HCT116 (cell line): ENCODE measurements at regions not wholly inside any gene's neighbourhood (a gene's known extent, or its start where the extent isn't known, plus 50 kb on each side); places are given as distances from the start of the nearest gene placed in this dataset.

Experiments
- ATAC-seq: fragments of 200-7000 bp; cut with Tn5 transposase; 2 replicates; pipeline ENCODE4 v1.9.1; 2020; ENCODE audit warnings: mild to moderate bottlenecking, moderate library complexity
- BruUV-seq: library from RNA; stranded (reverse); fragments of 400-500 nt; replicated peaks from 2 replicates; lab custom pipeline; 2021; lab: Mats Ljungman, UMichigan
- CTCF ChIA-PET: fragments of 300-600 bp; sonication (Branson Sonifier 250); formaldehyde crosslinking; loops from one replicate; lab custom pipeline; 2021; ENCODE audit warnings: antibody characterized with exemption; lab: Charles Lee
- POLR2A ChIA-PET: fragments of 300-600, 350-600 bp; sonication (Branson Sonifier 250); formaldehyde crosslinking; loops from one replicate; lab custom pipeline; 2021; ENCODE audit warnings: antibody characterized with exemption; lab: Charles Lee
- RAD21 ChIA-PET, 2 experiments: fragments of 300-600 bp; sonication (Branson Sonifier 250); formaldehyde crosslinking; loops; one replicate each; lab custom pipeline; 2023; ENCODE audit warnings: low total read pairs in 2 of 2; ENCODE audit not compliant: uncharacterized antibody in 2 of 2, unreplicated experiment in 2 of 2, low non-redundant PET in 1 of 2; lab: Charles Lee
- DNase-seq: peaks from one replicate; pipeline ENCODE4 v3.0.0-alpha.2; 2010; ENCODE audit warnings: low read depth, low spot score
- H2AFZ ChIP-seq: fragments of 200-600 bp; shearing (Covaris generic), sonication (generic); 2 replicates; pipeline ENCODE4 v1.6.1; 2017; ENCODE audit warnings: low read depth, mixed run types, mixed read lengths, antibody characterized with exemption, low read length; ENCODE audit not compliant: poor library complexity, severe bottlenecking
- H3K27ac ChIP-seq: 2 replicates; pipeline ENCODE4 v1.5.1; 2012; ENCODE audit warnings: low read depth, low read length
- H3K27me3 ChIP-seq: fragments of 200-600 bp; sonication (generic); 2 replicates; pipeline ENCODE4 v1.6.1; 2016; ENCODE audit warnings: mixed run types, low read length, mixed read lengths; ENCODE audit not compliant: insufficient read depth
- H3K36me3 ChIP-seq, 2 experiments: fragments of 200-500 bp in 1 of 2; fragments of 200-600 bp in 1 of 2; sonication (Bioruptor generic) in 1 of 2; sonication (generic) in 1 of 2; 2 replicates each; pipeline versions ENCODE4 v1.5.1 to v1.6.1; 2014 to 2016; ENCODE audit warnings: low read length in 2 of 2, inconsistent platforms in 1 of 2, mixed read lengths in 1 of 2, mixed run types in 1 of 2; ENCODE audit not compliant: insufficient read depth in 2 of 2, control insufficient read depth in 1 of 2
- H3K4me1 ChIP-seq, 2 experiments: fragments of 200-600 bp in 1 of 2; sonication (generic) in 1 of 2; 2 replicates each; pipeline versions ENCODE4 v1.5.1 to v1.6.1; 2012 to 2017; ENCODE audit warnings: low read length in 2 of 2, inconsistent platforms in 1 of 2, mild to moderate bottlenecking in 1 of 2, mixed read lengths in 1 of 2, mixed run types in 1 of 2, moderate library complexity in 1 of 2; ENCODE audit not compliant: insufficient read depth in 2 of 2, control insufficient read depth in 1 of 2
- H3K4me2 ChIP-seq: fragments of 200-600 bp; sonication (generic); 2 replicates; pipeline ENCODE4 v1.6.1; 2017; ENCODE audit warnings: mixed run types, low read length, mixed read lengths
- H3K4me3 ChIP-seq, 2 experiments: fragments of 200-600 bp in 1 of 2; sonication (generic) in 1 of 2; replicated peaks in 1 of 2; 2 replicates each; pipeline ENCODE4 v1.5.1; 2011 to 2016; ENCODE audit warnings: low read length in 2 of 2, control low read depth in 1 of 2, low read depth in 1 of 2, mild to moderate bottlenecking in 1 of 2, mixed read lengths in 1 of 2, mixed run types in 1 of 2
- H3K79me2 ChIP-seq: fragments of 200-600 bp; sonication (generic); 2 replicates; pipeline ENCODE4 v1.6.1; 2017; ENCODE audit warnings: mild to moderate bottlenecking, mixed run types, low read length, moderate library complexity, mixed read lengths; ENCODE audit not compliant: insufficient read depth
- H3K9ac ChIP-seq: fragments of 200-600 bp; sonication (generic); 2 replicates; pipeline ENCODE4 v1.6.1; 2016; ENCODE audit warnings: low read length, mixed read lengths
- H3K9me2 ChIP-seq: fragments of 200-600 bp; sonication (generic), shearing (Covaris generic); 2 replicates; pipeline ENCODE4 v1.6.1; 2017; ENCODE audit warnings: mixed run types, mild to moderate bottlenecking, moderate library complexity; ENCODE audit not compliant: insufficient read depth
- H3K9me3 ChIP-seq, 2 experiments: fragments of 200-500 bp in 1 of 2; fragments of 200-600 bp in 1 of 2; sonication (Bioruptor generic) in 1 of 2; sonication (generic) in 1 of 2; 2 replicates each; pipeline ENCODE4 v1.6.1; 2014 to 2017; ENCODE audit warnings: low read length in 2 of 2, mixed read lengths in 2 of 2, inconsistent platforms in 1 of 2, low read depth in 1 of 2, mild to moderate bottlenecking in 1 of 2, mixed run types in 1 of 2, moderate library complexity in 1 of 2; ENCODE audit not compliant: control insufficient read depth in 1 of 2, insufficient read depth in 1 of 2
- H4K20me1 ChIP-seq: fragments of 200-600 bp; sonication (generic), shearing (Covaris generic); 2 replicates; pipeline ENCODE4 v1.6.1; 2017; ENCODE audit warnings: mixed run types, mild to moderate bottlenecking, moderate library complexity; ENCODE audit not compliant: insufficient read depth
- CBX3 ChIP-seq: IDR thresholded peaks from 2 replicates; pipeline ENCODE4 v1.6.1; 2012; ENCODE audit warnings: low read depth
- CEBPB ChIP-seq: IDR thresholded peaks from 2 replicates; pipeline ENCODE4 v1.6.1; 2012; ENCODE audit warnings: low read depth
- CTCF ChIP-seq, 3 experiments: fragments of 200-600 bp in 1 of 3; sonication (generic) in 1 of 3; IDR thresholded peaks in 2 of 3; conservative IDR thresholded peaks in 1 of 3; 2 replicates each; pipeline ENCODE4 v1.5.1; 2012 to 2017; ENCODE audit warnings: low read depth in 2 of 3, low read length in 2 of 3, antibody characterized with exemption in 1 of 3, borderline replicate concordance in 1 of 3, control low read depth in 1 of 3, mild to moderate bottlenecking in 1 of 3, mixed read lengths in 1 of 3, mixed run types in 1 of 3, moderate library complexity in 1 of 3; ENCODE audit not compliant: insufficient read depth in 1 of 3
- EGR1 ChIP-seq: IDR thresholded peaks from 2 replicates; pipeline ENCODE4 v1.6.1; 2012; ENCODE audit warnings: low read depth
- ELF1 ChIP-seq: IDR thresholded peaks from 2 replicates; pipeline ENCODE4 v1.6.1; 2012; ENCODE audit warnings: low read depth, borderline replicate concordance
- EZH2 ChIP-seq: fragments of 200-600 bp; sonication (generic); IDR thresholded peaks from 2 replicates; pipeline ENCODE4 v1.6.1; 2017; ENCODE audit warnings: antibody characterized with exemption, mixed run types
- MAX ChIP-seq: IDR thresholded peaks from 2 replicates; pipeline ENCODE4 v1.6.1; 2012
- POLR2A ChIP-seq: IDR thresholded peaks from 2 replicates; pipeline ENCODE4 v1.7.0; 2011; ENCODE audit warnings: borderline replicate concordance; ENCODE audit not compliant: insufficient read depth, insufficient read length; ENCODE audit errors: extremely low read depth
- POLR2AphosphoS5 ChIP-seq: IDR thresholded peaks from 2 replicates; pipeline ENCODE4 v1.6.1; 2011; ENCODE audit warnings: mild to moderate bottlenecking, low read depth, low read length, moderate library complexity
- RAD21 ChIP-seq: IDR thresholded peaks from 2 replicates; pipeline ENCODE4 v1.6.1; 2012; ENCODE audit warnings: low read depth, mild to moderate bottlenecking
- REST ChIP-seq: IDR thresholded peaks from 2 replicates; pipeline ENCODE4 v1.6.1; 2012; ENCODE audit warnings: low read depth
- SP1 ChIP-seq: IDR thresholded peaks from 2 replicates; pipeline ENCODE4 v1.6.1; 2012; ENCODE audit warnings: low read depth
- SRF ChIP-seq: IDR thresholded peaks from 2 replicates; pipeline ENCODE4 v1.6.1; 2012; ENCODE audit warnings: low read depth
- TCF7L2 ChIP-seq: IDR thresholded peaks from 2 replicates; pipeline ENCODE4 v1.7.0; 2011; ENCODE audit warnings: borderline replicate concordance, inconsistent platforms; ENCODE audit not compliant: insufficient read depth, insufficient read length; ENCODE audit errors: extremely low read depth
- YY1 ChIP-seq: IDR thresholded peaks from 2 replicates; pipeline ENCODE4 v1.6.1; 2011; ENCODE audit warnings: low read length, low read depth, moderate library complexity, mild to moderate bottlenecking; ENCODE audit not compliant: insufficient replicate concordance; ENCODE audit errors: extremely low read depth
- ZBTB33 ChIP-seq: IDR thresholded peaks from 2 replicates; pipeline ENCODE4 v1.6.1; 2011; ENCODE audit warnings: mild to moderate bottlenecking, low read length, moderate library complexity; ENCODE audit not compliant: insufficient replicate concordance; ENCODE audit errors: extremely low read depth
- ZFX ChIP-seq: fragments of 450-650 bp; IDR thresholded peaks from 2 replicates; pipeline ENCODE4 v1.6.1; 2017
- ZNF274 ChIP-seq: fragments of 200-500 bp; sonication (Bioruptor generic); IDR thresholded peaks from 2 replicates; pipeline ENCODE4 v1.6.1; 2014; ENCODE audit warnings: mild to moderate bottlenecking, low read depth, low read length, inconsistent platforms
- intact Hi-C: fragments of 100-400 bp; cut with micrococcal nuclease; formaldehyde crosslinking; loops from 2 replicates; pipeline ENCODE4 v1.10.0; 2022

- no peak for DNase-seq
- Histone ChIP-seq H3K36me3 (no peaks in the 10 kb centered on the region), H3K9me3 (no peaks in the 10 kb centered on the region), H3K27ac (no peak overlapping the region), H3K9ac (no peak overlapping the region), H3K79me2 (no peaks in the 10 kb centered on the region), H4K20me1 (no peaks in the 10 kb centered on the region), H3K4me1 (no peaks in the 10 kb centered on the region), H3K4me2 (no peak overlapping the region), H3K9me2 (no peaks in the 10 kb centered on the region), H3K4me3 (no peak overlapping the region), H2AFZ (no peak overlapping the region)
- ChIA-PET POLR2A (no interaction called here), CTCF (interaction anchor here (1.0 kb wide), 1 partner anchor 15 kb away, joined by 4 read pairs; no protein-coding TSS in a partner anchor), RAD21 (no interaction called here)
- no peak for ATAC-seq
- BruUV-seq: no TSS peak
- TF ChIP-seq EGR1 (no peak), TCF7L2 (no peak), POLR2A (no peak), ELF1 (no peak), CEBPB (no peak), SRF (no peak), RAD21 (no peak), CTCF (IDR thresholded peaks at IDR 0.05 in 2 of 3, conservative IDR thresholded peaks at IDR 0.05 in 1 of 3; ENCODE audit: borderline replicate concordance in 1 of 3, insufficient read depth in 1 of 3, low read depth in 2 of 3, low read length in 2 of 3) (no peak), SP1 (no peak), EZH2 (no peak), ZFX (no peak), YY1 (no peak), POLR2AphosphoS5 (no peak), CBX3 (no peak), MAX (no peak), ZNF274 (no peak), REST (no peak), ZBTB33 (no peak)
- TF ChIP-seq, all 23 proteins: peak for 0
- H3K27me3 ChIP-seq: no peaks in the 10 kb centered on the region
- intact Hi-C loops: no loop called here
These were observed 639.7 kb downstream of the LMO4 start for GRCh38 chr1:87968197-87968955.
